ENCODE measurements at regions not wholly inside any gene's neighbourhood (a gene's known extent, or its start where the extent isn't known, plus 50 kb on each side); places are given as distances from the start of the nearest gene placed in this dataset.
"Not testable (repeated sequence)": the region's sequence is repeated elsewhere in the genome, so short reads cannot be mapped to it uniquely, and the experiment has no call there.

GRCh38 chr20:57772349-57772964 lies 62.6 kb upstream of the PMEPA1 start:
- no peaks in the 10 kb centered on the region for H3K36me3 ChIP-seq
- H3K27me3 ChIP-seq, result no peaks in the 10 kb centered on the region
- in situ Hi-C loops (cut with MboI; ENCODE audit: low sequenced_read_pairs in 4 of 4) (no loop called here), intact Hi-C loops (cut with DNase I; ENCODE audit: low total_unique reads) (no loop called here)
- TF ChIP-seq, protein P1, sequence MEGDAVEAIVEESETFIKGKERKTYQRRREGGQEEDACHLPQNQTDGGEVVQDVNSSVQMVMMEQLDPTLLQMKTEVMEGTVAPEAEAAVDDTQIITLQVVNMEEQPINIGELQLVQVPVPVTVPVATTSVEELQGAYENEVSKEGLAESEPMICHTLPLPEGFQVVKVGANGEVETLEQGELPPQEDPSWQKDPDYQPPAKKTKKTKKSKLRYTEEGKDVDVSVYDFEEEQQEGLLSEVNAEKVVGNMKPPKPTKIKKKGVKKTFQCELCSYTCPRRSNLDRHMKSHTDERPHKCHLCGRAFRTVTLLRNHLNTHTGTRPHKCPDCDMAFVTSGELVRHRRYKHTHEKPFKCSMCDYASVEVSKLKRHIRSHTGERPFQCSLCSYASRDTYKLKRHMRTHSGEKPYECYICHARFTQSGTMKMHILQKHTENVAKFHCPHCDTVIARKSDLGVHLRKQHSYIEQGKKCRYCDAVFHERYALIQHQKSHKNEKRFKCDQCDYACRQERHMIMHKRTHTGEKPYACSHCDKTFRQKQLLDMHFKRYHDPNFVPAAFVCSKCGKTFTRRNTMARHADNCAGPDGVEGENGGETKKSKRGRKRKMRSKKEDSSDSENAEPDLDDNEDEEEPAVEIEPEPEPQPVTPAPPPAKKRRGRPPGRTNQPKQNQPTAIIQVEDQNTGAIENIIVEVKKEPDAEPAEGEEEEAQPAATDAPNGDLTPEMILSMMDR (IDR thresholded peaks at IDR 0.05 in 4 of 5, conservative IDR thresholded peaks at IDR 0.05 in 1 of 5), result no peak
- TF ChIP-seq POLR2A (IDR thresholded peaks at IDR 0.05), result no peak
- ATAC-seq (no peak), DNase-seq (no peak)
- H3K4me3 ChIP-seq, result no peak overlapping the region
- H3K9me3 ChIP-seq, result no peaks in the 10 kb centered on the region
- H3K27ac ChIP-seq, result no peak overlapping the region
- H3K4me1 ChIP-seq, result no peaks in the 10 kb centered on the region

GRCh38 chr20:57770852-57771720 lies 61.3 kb upstream of the PMEPA1 start:
- Histone ChIP-seq H3K4me1 (no peaks in the 10 kb centered on the region), H3K4me3 (no peak overlapping the region), H3K27ac (no peak overlapping the region), H3K27me3 (no peaks in the 10 kb centered on the region), H3K9me3 (no peaks in the 10 kb centered on the region), H3K36me3 (no peaks in the 10 kb centered on the region)
- ATAC-seq (no peak), DNase-seq (no peak)
- intact Hi-C loops (cut with DNase I; ENCODE audit: low total_unique reads), result no loop called here
- no peak for TF ChIP-seq POLR2A (IDR thresholded peaks at IDR 0.05)
- TF ChIP-seq, protein P1 (IDR thresholded peaks at IDR 0.05 in 4 of 5, conservative IDR thresholded peaks at IDR 0.05 in 1 of 5), result no peak
- in situ Hi-C loops (cut with MboI; ENCODE audit: low sequenced_read_pairs in 4 of 4), result no loop called here

GRCh38 chr20:57770401-57770800 lies 60.6 kb upstream of the PMEPA1 start:
- ATAC-seq; H3K4me3 ChIP-seq; intact Hi-C loops (cut with DNase I; ENCODE audit: low total_unique reads); H3K4me1 ChIP-seq; H3K9me3 ChIP-seq; in situ Hi-C loops (cut with MboI; ENCODE audit: low sequenced_read_pairs in 4 of 4); H3K27ac ChIP-seq; H3K36me3 ChIP-seq; H3K27me3 ChIP-seq; DNase-seq: not testable (repeated sequence)

DNA sequence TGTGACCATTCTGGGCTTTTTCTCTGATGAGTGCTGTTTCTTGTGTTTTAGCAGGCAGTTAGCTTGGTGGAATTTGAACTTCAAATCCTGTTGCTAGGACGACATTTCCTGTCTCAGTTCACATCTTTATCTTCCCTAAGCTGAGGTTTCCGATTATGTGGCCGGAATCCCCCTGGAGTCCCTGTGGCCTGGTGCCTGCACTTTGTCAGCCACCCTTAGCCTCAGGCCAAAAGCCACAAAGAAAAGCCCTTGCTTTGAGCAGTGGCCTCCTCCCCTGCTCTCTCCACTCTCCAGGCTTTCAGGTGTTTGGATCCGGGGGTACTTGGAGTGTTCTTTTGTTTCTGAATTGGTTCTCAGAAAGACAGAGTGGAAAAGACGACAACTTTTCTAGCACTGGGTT lies 59.9 kb upstream of the PMEPA1 start:
- no peak overlapping the region for H3K27ac ChIP-seq
- no peak for DNase-seq
- ATAC-seq, result no peak
- in situ Hi-C loops (cut with MboI; ENCODE audit: low sequenced_read_pairs in 4 of 4) (no loop called here), intact Hi-C loops (cut with DNase I; ENCODE audit: low total_unique reads) (no loop called here)
- no peaks in the 10 kb centered on the region for H3K4me1 ChIP-seq
- H3K9me3 ChIP-seq, result no peaks in the 10 kb centered on the region
- H3K4me3 ChIP-seq, result no peak overlapping the region
- H3K27me3 ChIP-seq, result no peaks in the 10 kb centered on the region
- TF ChIP-seq, protein P1 (IDR thresholded peaks at IDR 0.05 in 4 of 5, conservative IDR thresholded peaks at IDR 0.05 in 1 of 5), result no peak
- TF ChIP-seq POLR2A (IDR thresholded peaks at IDR 0.05), result no peak
- no peaks in the 10 kb centered on the region for H3K36me3 ChIP-seq

- no peak for ATAC-seq
- intact Hi-C loops (cut with DNase I; ENCODE audit: low total_unique reads) (no loop called here), in situ Hi-C loops (cut with MboI; ENCODE audit: low sequenced_read_pairs in 4 of 4) (no loop called here)
- H3K27ac ChIP-seq, result no peak overlapping the region
- H3K4me3 ChIP-seq, result no peak overlapping the region
- TF ChIP-seq POLR2A (IDR thresholded peaks at IDR 0.05), result no peak
- TF ChIP-seq, protein P1 (IDR thresholded peaks at IDR 0.05 in 4 of 5, conservative IDR thresholded peaks at IDR 0.05 in 1 of 5), result no peak
- H3K27me3 ChIP-seq, result no peaks in the 10 kb centered on the region
- DNase-seq, result no peak
- H3K9me3 ChIP-seq, result no peaks in the 10 kb centered on the region
- H3K36me3 ChIP-seq, result no peaks in the 10 kb centered on the region
- H3K4me1 ChIP-seq, result no peaks in the 10 kb centered on the region
These were observed 58.7 kb upstream of the PMEPA1 start for GRCh38 chr20:57768519-57768918.
